Effector memory CD4-positive, alpha-beta T cell (primary cell): ENCODE measurements at regions not wholly inside any gene's neighbourhood (a gene's known extent, or its start where the extent isn't known, plus 50 kb on each side); places are given as distances from the start of the nearest gene placed in this dataset.
"Not testable (repeated sequence)": the region's sequence is repeated elsewhere in the genome, so short reads cannot be mapped to it uniquely, and the experiment has no call there.

Experiments used
- DNase-seq, 3 donors: peaks; one replicate each; pipeline ENCODE4 v3.0.0-alpha.2; 2020
- H3K27ac ChIP-seq: 2 replicates; pipeline ENCODE4 v1.7.0; 2013; ENCODE audit warnings: mild to moderate bottlenecking, low read length, moderate library complexity; ENCODE audit not compliant: insufficient read depth, poor library complexity, severe bottlenecking
- H3K27me3 ChIP-seq: replicated peaks from 2 replicates; pipeline ENCODE4 v1.7.0; 2013; ENCODE audit warnings: mild to moderate bottlenecking, low read length; ENCODE audit not compliant: insufficient read depth, control insufficient read depth, poor library complexity, severe bottlenecking
- H3K36me3 ChIP-seq: 2 replicates; pipeline ENCODE4 v1.7.0; 2013; ENCODE audit warnings: mild to moderate bottlenecking, low read length, moderate library complexity; ENCODE audit not compliant: control insufficient read depth, insufficient read depth
- H3K4me1 ChIP-seq: 2 replicates; pipeline ENCODE4 v1.7.0; 2013; ENCODE audit warnings: low read length, mild to moderate bottlenecking; ENCODE audit not compliant: control insufficient read depth, insufficient read depth, poor library complexity, severe bottlenecking
- H3K4me3 ChIP-seq: 2 replicates; pipeline ENCODE4 v1.7.0; 2013; ENCODE audit warnings: low read length, low read depth, mild to moderate bottlenecking; ENCODE audit not compliant: insufficient read depth, poor library complexity, severe bottlenecking
- H3K9me3 ChIP-seq: 2 replicates; pipeline ENCODE4 v1.7.0; 2013; ENCODE audit warnings: mild to moderate bottlenecking, low read length, moderate library complexity; ENCODE audit not compliant: control insufficient read depth

DNA sequence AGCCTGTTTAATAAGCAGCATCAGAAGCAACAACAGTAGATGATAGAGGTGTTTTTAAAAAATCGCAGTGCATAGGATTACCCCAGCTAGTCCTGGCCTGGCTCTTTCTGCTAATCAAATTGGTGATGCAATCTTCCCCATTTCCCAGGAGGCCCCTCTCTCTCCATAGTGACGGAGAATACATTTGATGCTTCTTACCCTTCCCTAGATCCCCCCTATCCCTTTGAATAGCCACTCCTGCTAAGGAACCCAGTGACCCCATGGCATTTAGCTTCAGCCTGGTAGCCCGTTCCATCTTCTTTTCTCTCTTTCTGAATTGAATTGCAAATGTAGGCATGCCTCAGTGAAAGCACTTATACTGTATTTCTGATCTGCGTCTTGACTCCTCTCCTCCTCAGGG, 223.6 kb upstream of the GAP43 start:
- DNase-seq, result no peak
- Histone ChIP-seq H3K9me3 (no peaks in the 10 kb centered on the region), H3K27me3 (no peaks in the 10 kb centered on the region), H3K4me1 (no peaks in the 10 kb centered on the region), H3K4me3 (no peak overlapping the region), H3K27ac (no peak overlapping the region), H3K36me3 (no peaks in the 10 kb centered on the region)

DNA sequence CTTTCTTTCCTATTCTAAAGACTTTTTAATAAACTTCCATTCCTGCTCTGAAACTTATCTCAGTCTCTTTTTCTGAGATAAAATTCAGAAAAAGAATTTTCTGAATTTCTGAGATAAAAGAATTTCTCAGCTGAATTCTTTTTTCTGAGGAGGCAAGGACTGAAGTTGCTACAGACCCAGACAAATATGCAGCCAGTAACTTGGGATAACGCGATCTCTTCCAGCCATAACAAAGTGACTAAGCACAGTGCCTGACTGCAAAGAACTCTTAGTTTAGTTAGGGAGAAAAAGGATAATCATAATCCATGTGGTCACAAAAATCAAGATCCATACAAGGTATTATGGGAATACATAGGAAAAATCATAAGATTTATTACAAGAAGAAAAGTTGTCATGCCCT, 222.0 kb upstream of the GAP43 start:
- no peaks in the 10 kb centered on the region for H3K36me3 ChIP-seq
- no peak overlapping the region for H3K27ac ChIP-seq
- H3K4me3 ChIP-seq, result no peak overlapping the region
- no peaks in the 10 kb centered on the region for H3K9me3 ChIP-seq
- no peaks in the 10 kb centered on the region for H3K4me1 ChIP-seq
- H3K27me3 ChIP-seq, result no peaks in the 10 kb centered on the region
- DNase-seq, result no peak

DNA sequence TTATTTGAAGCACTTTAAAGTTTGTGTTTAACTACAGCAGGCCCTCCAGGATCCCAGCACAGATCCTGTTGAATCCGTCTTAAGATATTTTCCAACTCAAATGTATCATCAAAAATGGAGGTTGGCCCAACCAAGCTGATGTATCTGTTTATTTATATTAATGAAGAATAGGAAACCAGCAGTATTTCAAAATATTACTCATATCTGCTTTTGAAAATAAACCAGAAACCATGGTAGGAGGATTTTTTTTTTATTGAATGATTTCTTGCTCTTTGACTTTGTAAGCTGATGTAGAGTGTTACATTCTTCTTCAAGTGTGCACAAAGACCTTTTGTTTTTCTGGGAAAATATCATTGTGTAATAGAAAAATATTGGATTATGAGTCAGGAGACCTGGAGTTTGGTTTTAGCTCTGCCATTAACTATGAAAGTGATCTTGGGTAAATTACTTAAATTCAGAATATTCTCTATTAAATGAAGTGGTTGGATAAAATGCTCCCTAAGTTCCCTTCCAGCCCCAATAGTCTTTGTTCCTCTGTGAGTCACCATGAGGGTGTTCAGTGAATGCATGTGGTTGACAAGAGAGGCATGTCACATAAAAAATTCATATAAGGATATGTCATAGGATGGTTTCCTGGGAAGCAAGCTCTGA, 221.3 kb upstream of the GAP43 start:
- H3K4me1 ChIP-seq, result no peaks in the 10 kb centered on the region
- no peaks in the 10 kb centered on the region for H3K27me3 ChIP-seq
- H3K9me3 ChIP-seq, result no peaks in the 10 kb centered on the region
- H3K27ac ChIP-seq, result no peak overlapping the region
- DNase-seq, result no peak
- H3K4me3 ChIP-seq, result no peak overlapping the region
- no peaks in the 10 kb centered on the region for H3K36me3 ChIP-seq

DNA sequence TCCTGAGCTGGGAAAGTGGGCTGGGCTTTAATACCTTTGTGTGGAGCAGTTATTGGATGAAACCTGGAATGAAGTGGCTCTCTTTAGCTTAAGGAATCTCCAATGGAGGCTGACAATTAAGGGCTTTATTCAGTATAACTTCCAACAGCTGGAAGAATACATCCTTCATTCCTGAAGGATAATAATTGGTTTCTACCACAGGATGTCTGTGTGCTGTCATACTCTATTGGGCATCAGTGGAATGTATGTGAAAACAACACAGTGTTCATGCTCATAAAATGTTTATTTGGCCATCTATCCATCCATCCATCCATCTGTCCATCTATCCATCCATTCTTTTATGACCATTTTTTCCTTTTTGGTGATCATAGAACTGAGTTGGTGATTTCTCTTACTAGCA, 220.7 kb upstream of the GAP43 start:
- DNase-seq, result no peak
- no peaks in the 10 kb centered on the region for H3K4me1 ChIP-seq
- H3K4me3 ChIP-seq, result no peak overlapping the region
- no peaks in the 10 kb centered on the region for H3K9me3 ChIP-seq
- H3K27me3 ChIP-seq, result no peaks in the 10 kb centered on the region
- H3K36me3 ChIP-seq, result no peaks in the 10 kb centered on the region
- H3K27ac ChIP-seq, result no peak overlapping the region

DNA sequence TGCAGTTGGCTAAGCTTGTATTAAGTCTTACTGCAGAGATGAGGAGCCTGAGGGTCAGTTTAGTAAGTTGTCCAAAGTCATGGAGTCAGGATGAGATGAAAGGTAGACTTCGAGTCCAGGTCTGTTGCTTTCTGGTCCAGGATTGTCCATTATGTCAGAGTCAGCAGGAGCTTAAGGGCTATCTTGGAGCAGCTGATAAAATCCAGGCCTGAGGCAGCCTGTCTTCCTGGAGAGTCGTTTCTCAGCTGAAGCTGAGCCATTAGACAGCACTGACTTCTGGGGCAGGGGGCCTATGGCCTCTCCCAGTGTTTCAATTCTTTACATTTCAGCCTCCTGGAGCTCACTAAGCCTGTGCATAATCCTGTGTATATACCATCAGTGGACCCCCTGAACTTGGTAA, 219.5 kb upstream of the GAP43 start:
- H3K27ac ChIP-seq, result no peak overlapping the region
- H3K9me3 ChIP-seq, result no peaks in the 10 kb centered on the region
- no peaks in the 10 kb centered on the region for H3K27me3 ChIP-seq
- no peak overlapping the region for H3K4me3 ChIP-seq
- no peaks in the 10 kb centered on the region for H3K4me1 ChIP-seq
- no peak for DNase-seq
- H3K36me3 ChIP-seq, result no peaks in the 10 kb centered on the region

DNA sequence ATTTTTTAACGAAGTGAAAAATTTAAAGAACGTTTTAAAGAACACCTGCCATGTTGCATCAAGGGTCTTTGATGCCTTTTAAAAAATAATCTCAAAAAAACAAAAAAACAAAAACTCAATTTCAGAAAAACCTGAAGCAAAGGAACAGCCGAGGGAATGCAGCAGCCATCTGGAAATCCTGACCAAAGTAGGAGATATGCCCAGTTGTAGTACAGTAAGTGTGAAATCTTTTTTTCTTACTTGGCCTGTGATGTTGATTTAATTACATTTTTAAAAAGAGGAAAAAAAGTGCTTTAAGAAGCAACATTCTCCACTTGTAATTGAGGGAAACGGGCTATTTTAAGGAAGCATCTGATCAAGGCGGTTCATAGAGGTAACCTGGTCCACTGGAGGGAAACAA, 213.7 kb upstream of the GAP43 start:
- no peak overlapping the region for H3K4me3 ChIP-seq
- DNase-seq, result no peak
- H3K27me3 ChIP-seq, result no peaks in the 10 kb centered on the region
- H3K36me3 ChIP-seq, result no peaks in the 10 kb centered on the region
- H3K27ac ChIP-seq, result no peak overlapping the region
- H3K9me3 ChIP-seq, result no peaks in the 10 kb centered on the region
- H3K4me1 ChIP-seq, result no peaks in the 10 kb centered on the region

DNA sequence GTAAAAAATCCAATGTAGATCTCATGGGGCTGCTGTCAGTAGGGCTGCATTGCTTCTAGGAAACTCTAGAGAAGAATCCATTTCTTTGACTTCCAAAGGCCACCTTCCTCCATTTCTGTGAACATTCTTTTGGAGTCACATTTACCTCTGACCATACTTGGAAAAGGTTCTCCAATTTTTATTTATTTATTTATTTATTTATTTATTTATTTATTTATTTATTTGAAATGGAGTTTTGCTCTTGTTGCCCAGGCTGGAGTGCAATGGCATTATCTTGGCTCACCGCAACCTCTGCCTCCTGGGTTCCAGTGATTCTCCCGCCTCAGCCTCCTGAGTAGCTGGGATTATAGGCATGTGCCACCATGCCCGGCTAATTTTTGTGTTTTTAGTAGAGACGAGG, 208.7 kb upstream of the GAP43 start:
- H3K9me3 ChIP-seq, H3K36me3 ChIP-seq, H3K4me3 ChIP-seq, H3K4me1 ChIP-seq, DNase-seq, H3K27ac ChIP-seq, H3K27me3 ChIP-seq: not testable (repeated sequence)

DNA sequence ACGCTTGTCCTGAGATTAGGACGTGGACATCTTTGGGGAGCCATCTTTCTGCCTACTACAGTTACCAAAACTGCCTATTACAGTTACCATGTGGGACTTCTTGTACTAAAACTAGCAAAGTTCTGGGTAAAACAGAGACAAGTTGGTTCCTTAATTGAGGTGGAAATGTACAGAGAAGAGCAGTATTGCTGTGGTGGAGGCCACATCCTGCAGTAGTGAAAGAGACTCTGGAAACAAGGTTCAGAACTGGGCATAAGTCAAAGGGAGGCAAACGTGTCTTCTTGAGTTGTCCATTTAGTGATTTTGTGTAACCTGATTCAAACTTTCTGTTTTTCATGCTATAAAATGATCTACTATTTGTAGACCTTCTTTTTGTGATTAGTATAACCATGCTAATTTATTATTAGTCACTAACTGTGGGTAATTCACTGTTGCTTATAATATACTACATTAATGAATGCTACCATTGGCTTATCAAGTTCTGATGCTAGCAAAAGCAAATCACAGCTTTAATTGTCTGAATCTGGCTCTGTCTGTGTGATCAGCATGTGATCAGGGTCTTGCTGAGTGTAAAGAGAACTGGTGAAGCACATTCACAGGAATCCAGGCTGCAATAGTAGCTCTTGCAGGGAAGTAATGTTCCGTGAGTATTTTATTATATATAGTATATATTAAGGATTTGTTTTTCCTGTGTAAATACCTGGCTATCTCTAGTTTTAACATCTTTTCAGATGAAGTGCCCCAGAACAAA, 207.9 kb upstream of the GAP43 start:
- Histone ChIP-seq H3K4me3 (no peak overlapping the region), H3K9me3 (no peaks in the 10 kb centered on the region), H3K4me1 (no peaks in the 10 kb centered on the region), H3K27ac (no peak overlapping the region), H3K36me3 (no peaks in the 10 kb centered on the region), H3K27me3 (no peaks in the 10 kb centered on the region)
- DNase-seq, result no peak

DNA sequence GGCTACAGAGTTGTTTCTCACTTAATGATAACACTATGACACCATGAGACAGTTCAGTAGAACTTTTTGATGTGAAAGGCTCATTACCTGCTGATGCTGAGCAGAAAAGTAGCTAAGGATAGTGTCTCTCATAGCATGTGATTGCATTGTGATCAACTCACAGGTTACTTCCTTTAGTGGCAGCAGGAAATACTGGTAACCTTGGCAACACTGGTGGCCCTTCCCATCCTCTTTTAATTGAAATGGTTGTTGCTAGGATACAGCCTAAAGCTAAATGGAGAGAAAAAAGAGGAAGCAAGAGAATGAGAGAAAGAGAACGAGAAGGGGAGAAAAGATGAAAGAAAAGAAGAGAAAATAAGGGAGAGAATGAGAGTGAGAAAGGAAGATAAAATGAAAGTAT, 204.7 kb upstream of the GAP43 start:
- Histone ChIP-seq H3K4me3 (no peak overlapping the region), H3K36me3 (no peaks in the 10 kb centered on the region), H3K9me3 (no peaks in the 10 kb centered on the region), H3K27ac (no peak overlapping the region), H3K27me3 (no peaks in the 10 kb centered on the region), H3K4me1 (no peaks in the 10 kb centered on the region)
- DNase-seq, result no peak

DNA sequence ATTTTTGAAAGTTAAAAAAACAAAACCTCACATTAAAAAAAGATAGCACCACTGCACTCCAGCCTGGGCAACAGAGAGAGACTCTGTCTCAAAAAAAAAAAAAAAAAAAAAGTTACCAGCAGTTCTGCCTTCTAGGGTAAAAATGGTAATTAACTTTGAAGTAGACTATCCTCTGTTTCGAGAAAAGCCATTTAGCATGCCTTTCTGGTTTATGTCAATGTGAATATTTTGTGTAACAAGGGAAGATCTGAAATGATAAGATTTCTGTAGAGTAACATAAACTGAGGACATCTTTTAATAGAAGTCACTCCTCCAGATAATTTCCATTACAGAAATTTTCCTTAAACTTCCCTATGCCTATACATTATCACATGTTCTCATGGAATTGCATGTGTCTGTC, 203.2 kb upstream of the GAP43 start:
- H3K9me3 ChIP-seq, result no peaks in the 10 kb centered on the region
- H3K27me3 ChIP-seq, result no peaks in the 10 kb centered on the region
- H3K27ac ChIP-seq, result no peak overlapping the region
- H3K36me3 ChIP-seq, result no peaks in the 10 kb centered on the region
- H3K4me1 ChIP-seq, result no peaks in the 10 kb centered on the region
- no peak overlapping the region for H3K4me3 ChIP-seq
- DNase-seq, result no peak
